Smooth muscle cell (in vitro differentiated cells): ENCODE measurements at regions not wholly inside any gene's neighbourhood (a gene's known extent, or its start where the extent isn't known, plus 50 kb on each side); places are given as distances from the start of the nearest gene placed in this dataset.

ENCODE experiments used
- DNase-seq: peaks from one replicate; lab custom pipeline; 2025; ENCODE audit not compliant: unreplicated experiment; lab: John Stamatoyannopoulos, UW
- H2AFZ ChIP-seq: fragments of 200-600 bp; sonication (generic); 2 replicates; pipeline ENCODE4 v1.6.0; 2016; ENCODE audit warnings: antibody characterized with exemption, low read depth, mild to moderate bottlenecking
- H3F3A ChIP-seq: fragments of 200-600 bp; sonication (generic); 2 replicates; pipeline ENCODE4 v1.6.0; 2017; ENCODE audit warnings: antibody characterized with exemption, low read depth
- H3K27ac ChIP-seq: fragments of 200-600 bp; sonication (generic); 2 replicates; pipeline ENCODE4 v1.5.1; 2016; ENCODE audit warnings: low read depth, mild to moderate bottlenecking
- H3K27me3 ChIP-seq: fragments of 200-600 bp; sonication (generic); 2 replicates; pipeline ENCODE4 v1.6.1; 2016; ENCODE audit warnings: low read depth, mild to moderate bottlenecking
- H3K36me3 ChIP-seq: fragments of 200-600 bp; sonication (generic); 2 replicates; pipeline ENCODE4 v1.5.1; 2016; ENCODE audit warnings: low read depth
- H3K4me1 ChIP-seq: fragments of 200-600 bp; sonication (generic); 2 replicates; pipeline ENCODE4 v1.5.1; 2016; ENCODE audit warnings: low read depth
- H3K4me2 ChIP-seq: fragments of 200-600 bp; sonication (generic); 2 replicates; pipeline ENCODE4 v1.6.0; 2016; ENCODE audit warnings: mild to moderate bottlenecking
- H3K4me3 ChIP-seq: fragments of 200-600 bp; sonication (generic); 2 replicates; pipeline ENCODE4 v1.5.1; 2016; ENCODE audit warnings: mild to moderate bottlenecking
- H3K79me2 ChIP-seq: fragments of 200-600 bp; sonication (generic); 2 replicates; pipeline ENCODE4 v1.6.0; 2016; ENCODE audit warnings: low read depth, mild to moderate bottlenecking
- H3K9ac ChIP-seq: fragments of 200-600 bp; sonication (generic); 2 replicates; pipeline ENCODE4 v1.6.0; 2016; ENCODE audit warnings: low read depth
- H3K9me3 ChIP-seq: fragments of 200-600 bp; sonication (generic); replicated peaks from 2 replicates; pipeline ENCODE4 v1.5.1; 2016; ENCODE audit warnings: low read depth
- H4K20me1 ChIP-seq: fragments of 200-600 bp; sonication (generic); 2 replicates; pipeline ENCODE4 v1.6.0; 2016; ENCODE audit warnings: low read depth
- CTCF ChIP-seq: fragments of 200-600 bp; sonication (generic); IDR thresholded peaks from 2 replicates; pipeline ENCODE4 v1.5.1; 2017; ENCODE audit warnings: borderline replicate concordance, mild to moderate bottlenecking, antibody characterized with exemption; ENCODE audit not compliant: insufficient read depth, poor library complexity, severe bottlenecking
- WGBS: methylation state at CpG from one replicate; pipeline ENCODE4 v1.1.7; 2016; ENCODE audit warnings: low lambda C conversion rate; 5-methylcytosine and 5-hydroxymethylcytosine counted together

GRCh38 chr10:21174715-21175495, 277.8 kb upstream of the NEBL start:
- no peaks in the 10 kb centered on the region for H3K36me3 ChIP-seq
- no peaks in the 10 kb centered on the region for H3K79me2 ChIP-seq
- peaks cover 20% of the 10 kb centered on the region for H3K4me1 ChIP-seq
- H3F3A ChIP-seq, result no peaks in the 10 kb centered on the region
- no peaks in the 10 kb centered on the region for H4K20me1 ChIP-seq
- 11% methylated on average over 31 of the region's 33 CpGs for WGBS
- no peak for DNase-seq
- peak overlapping the region; percentile 96 for H2AFZ ChIP-seq
- no peak for TF ChIP-seq CTCF
- H3K4me3 ChIP-seq, result peak overlapping the region; percentile 59
- H3K9me3 ChIP-seq, result no peaks in the 10 kb centered on the region
- peak overlapping the region; percentile 46 for H3K27ac ChIP-seq
- H3K9ac ChIP-seq, result peak overlapping the region; percentile 33
- H3K4me2 ChIP-seq, result peak overlapping the region; percentile 90
- H3K27me3 ChIP-seq, result no peaks in the 10 kb centered on the region

GRCh38 chr10:21173802-21174714, 276.9 kb upstream of the NEBL start:
- Histone ChIP-seq H3K4me2 (peak overlapping the region; percentile 90), H3K9me3 (no peaks in the 10 kb centered on the region), H3K9ac (peak overlapping the region; percentile 33), H3K27ac (peak overlapping the region; percentile 46), H4K20me1 (no peaks in the 10 kb centered on the region), H3F3A (no peaks in the 10 kb centered on the region), H3K27me3 (no peaks in the 10 kb centered on the region), H3K4me3 (peak overlapping the region; percentile 59), H3K4me1 (peaks cover 23% of the 10 kb centered on the region), H2AFZ (peak overlapping the region; percentile 96), H3K79me2 (no peaks in the 10 kb centered on the region), H3K36me3 (no peaks in the 10 kb centered on the region)
- under 1% methylated on average over 28 of the region's 107 CpGs for WGBS
- DNase-seq, result peak; percentile 7
- no peak for TF ChIP-seq CTCF

- peak; percentile 8 for DNase-seq
- Histone ChIP-seq H3K27me3 (no peaks in the 10 kb centered on the region), H3K27ac (no peak overlapping the region), H3K4me1 (peaks cover 23% of the 10 kb centered on the region), H3K9me3 (no peaks in the 10 kb centered on the region), H3F3A (no peaks in the 10 kb centered on the region), H3K9ac (peak overlapping the region; percentile 26), H3K4me2 (peak overlapping the region; percentile 90), H3K36me3 (no peaks in the 10 kb centered on the region), H4K20me1 (no peaks in the 10 kb centered on the region), H2AFZ (peak overlapping the region; percentile 61), H3K4me3 (peak overlapping the region; percentile 59), H3K79me2 (no peaks in the 10 kb centered on the region)
- WGBS, result under 1% methylated on average over 54 of the region's 69 CpGs
- no peak for TF ChIP-seq CTCF
Observed at GRCh38 chr10:21172930-21173801, 276.1 kb upstream of the NEBL start.
